Panc1 (cell line): ENCODE measurements at regions not wholly inside any gene's neighbourhood (a gene's known extent, or its start where the extent isn't known, plus 50 kb on each side); places are given as distances from the start of the nearest gene placed in this dataset.

ENCODE experiments used
- ATAC-seq: fragments of 200-7000 bp; cut with Tn5 transposase; 2 replicates; pipeline ENCODE4 v1.9.1; 2020; ENCODE audit warnings: mild to moderate bottlenecking, moderate library complexity
- BruUV-seq: library from RNA; stranded (reverse); fragments of 400-500 nt; replicated peaks from 2 replicates; lab custom pipeline; 2021; lab: Mats Ljungman, UMichigan
- CTCF ChIA-PET: fragments of 300-600 bp; sonication (Branson Sonifier 250); formaldehyde crosslinking; loops from one replicate; lab custom pipeline; 2022; ENCODE audit warnings: antibody characterized with exemption; lab: Charles Lee
- POLR2A ChIA-PET: fragments of 300-600 bp; sonication (Branson Sonifier 250); formaldehyde crosslinking; loops from one replicate; lab custom pipeline; 2022; ENCODE audit warnings: antibody characterized with exemption; lab: Charles Lee
- DNase-seq: peaks from one replicate; pipeline ENCODE4 v3.0.0-alpha.2; 2010; ENCODE audit warnings: low read depth, low spot score
- H3K27ac ChIP-seq: 2 replicates; pipeline ENCODE4 v1.5.1; 2011; ENCODE audit warnings: mild to moderate bottlenecking, low read length, inconsistent platforms
- H3K27me3 ChIP-seq: fragments of 200-500 bp; sonication (Bioruptor generic); 2 replicates; pipeline ENCODE4 v1.6.0; 2014; ENCODE audit warnings: low read length, inconsistent platforms; ENCODE audit not compliant: control insufficient read depth, insufficient read depth
- H3K36me3 ChIP-seq: fragments of 200-500 bp; sonication (Bioruptor generic); 2 replicates; pipeline ENCODE4 v1.5.1; 2014; ENCODE audit warnings: inconsistent platforms, mild to moderate bottlenecking, low read length, moderate library complexity; ENCODE audit not compliant: control insufficient read depth, insufficient read depth
- H3K4me1 ChIP-seq: 2 replicates; pipeline ENCODE4 v1.5.1; 2011; ENCODE audit warnings: inconsistent platforms, mild to moderate bottlenecking, low read length, moderate library complexity; ENCODE audit not compliant: control insufficient read depth, insufficient read depth
- H3K4me3 ChIP-seq, 2 experiments: 2 replicates each; pipeline ENCODE4 v1.5.1; 2011 to 2012; ENCODE audit warnings: low read depth in 2 of 2, low read length in 2 of 2, mild to moderate bottlenecking in 2 of 2, inconsistent platforms in 1 of 2, moderate library complexity in 1 of 2
- H3K9me3 ChIP-seq: fragments of 200-500 bp; sonication (Bioruptor generic); 2 replicates; pipeline ENCODE4 v1.5.1; 2014; ENCODE audit warnings: low read depth, mild to moderate bottlenecking, inconsistent platforms, low read length, moderate library complexity; ENCODE audit not compliant: control insufficient read depth, insufficient read depth
- POLR2AphosphoS5 ChIP-seq: IDR thresholded peaks from 2 replicates; pipeline ENCODE4 v1.6.1; 2012; ENCODE audit warnings: mild to moderate bottlenecking, low read depth, low read length, moderate library complexity
- SIN3A ChIP-seq: IDR thresholded peaks from 2 replicates; pipeline ENCODE4 v1.6.1; 2012; ENCODE audit warnings: low read depth, mild to moderate bottlenecking, low read length, moderate library complexity, borderline replicate concordance; ENCODE audit not compliant: insufficient read depth
- TCF7L2 ChIP-seq: IDR thresholded peaks from 2 replicates; pipeline ENCODE4 v1.6.1; 2011; ENCODE audit warnings: mild to moderate bottlenecking, low read depth, low read length, inconsistent platforms
- in situ Hi-C: cut with HindIII; loops from 2 replicates; pipeline ENCODE4 v1.10.0; 2016; ENCODE audit warnings: low sequenced_read_pairs, low pct_unique_long_range_greater_than_20kb
- intact Hi-C: fragments of 100-400 bp; cut with micrococcal nuclease; formaldehyde crosslinking; loops from one replicate; pipeline ENCODE4 v1.10.0; 2022; ENCODE audit not compliant: unreplicated experiment
- TF ChIP-seq, protein P1 (sequence below): fragments of 450-650 bp; IDR thresholded peaks from 2 replicates; pipeline ENCODE4 v1.5.1; 2017; ENCODE audit warnings: mild to moderate bottlenecking
- TF ChIP-seq, protein P2 (sequence below), 2 experiments: IDR thresholded peaks; 2 replicates each; pipeline ENCODE4 v1.6.1; 2011 to 2012; ENCODE audit warnings: low read depth in 2 of 2, control low read depth in 1 of 2, low read length in 1 of 2, mild to moderate bottlenecking in 1 of 2, moderate library complexity in 1 of 2; ENCODE audit not compliant: insufficient read depth in 1 of 2

GRCh38 chr4:38311495-38312126 is 351.4 kb downstream of the PTTG2 start:
- intact Hi-C loops = no loop called here
- DNase-seq (no peak), ATAC-seq (no peak)
- POLR2A ChIA-PET = no interaction called here
- Histone ChIP-seq H3K27me3 (no peaks in the 10 kb centered on the region), H3K36me3 (no peaks in the 10 kb centered on the region), H3K4me1 (no peaks in the 10 kb centered on the region), H3K27ac (no peak overlapping the region), H3K4me3 (no peak overlapping the region), H3K9me3 (no peaks in the 10 kb centered on the region)
- TF ChIP-seq SIN3A = no peak
- in situ Hi-C loops = no loop called here
- CTCF ChIA-PET = interaction anchor here (0.6 kb wide), 1 partner anchor 8 kb away, joined by 4 read pairs; no protein-coding TSS in a partner anchor
- BruUV-seq = no TSS peak

DNA sequence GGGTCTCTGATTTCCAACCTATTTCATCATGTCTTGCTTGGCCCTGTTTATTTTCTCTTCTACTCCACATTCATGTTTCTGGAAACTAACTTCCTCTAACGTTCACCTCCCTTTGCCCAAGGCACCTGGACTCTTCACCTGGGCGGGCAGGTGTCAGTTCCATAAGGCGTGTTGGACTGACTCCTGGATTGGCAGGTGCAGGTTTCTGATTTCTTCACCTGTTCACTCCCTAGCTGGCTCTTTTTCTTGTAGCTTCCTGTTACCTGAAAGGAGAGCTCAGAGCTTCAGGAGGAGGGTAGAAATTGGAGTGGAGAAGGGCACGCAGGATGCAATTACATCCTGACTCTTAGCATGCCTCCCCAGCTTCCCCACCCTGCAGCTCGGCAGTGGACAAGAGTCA is 350.8 kb upstream of the KLF3 start:
- no peak for ATAC-seq

More for the DNA sequence above, 350.8 kb upstream of the KLF3 start:
- Histone ChIP-seq H3K27ac (no peak overlapping the region), H3K4me1 (no peaks in the 10 kb centered on the region), H3K36me3 (no peaks in the 10 kb centered on the region), H3K4me3 (no peak overlapping the region), H3K9me3 (no peaks in the 10 kb centered on the region), H3K27me3 (no peaks in the 10 kb centered on the region)
- in situ Hi-C loops (no loop called here), intact Hi-C loops (no loop called here)
- ChIA-PET CTCF (no interaction called here), POLR2A (no interaction called here)
- no TSS peak for BruUV-seq
- TF ChIP-seq POLR2AphosphoS5 = no peak
- TF ChIP-seq, protein P1, sequence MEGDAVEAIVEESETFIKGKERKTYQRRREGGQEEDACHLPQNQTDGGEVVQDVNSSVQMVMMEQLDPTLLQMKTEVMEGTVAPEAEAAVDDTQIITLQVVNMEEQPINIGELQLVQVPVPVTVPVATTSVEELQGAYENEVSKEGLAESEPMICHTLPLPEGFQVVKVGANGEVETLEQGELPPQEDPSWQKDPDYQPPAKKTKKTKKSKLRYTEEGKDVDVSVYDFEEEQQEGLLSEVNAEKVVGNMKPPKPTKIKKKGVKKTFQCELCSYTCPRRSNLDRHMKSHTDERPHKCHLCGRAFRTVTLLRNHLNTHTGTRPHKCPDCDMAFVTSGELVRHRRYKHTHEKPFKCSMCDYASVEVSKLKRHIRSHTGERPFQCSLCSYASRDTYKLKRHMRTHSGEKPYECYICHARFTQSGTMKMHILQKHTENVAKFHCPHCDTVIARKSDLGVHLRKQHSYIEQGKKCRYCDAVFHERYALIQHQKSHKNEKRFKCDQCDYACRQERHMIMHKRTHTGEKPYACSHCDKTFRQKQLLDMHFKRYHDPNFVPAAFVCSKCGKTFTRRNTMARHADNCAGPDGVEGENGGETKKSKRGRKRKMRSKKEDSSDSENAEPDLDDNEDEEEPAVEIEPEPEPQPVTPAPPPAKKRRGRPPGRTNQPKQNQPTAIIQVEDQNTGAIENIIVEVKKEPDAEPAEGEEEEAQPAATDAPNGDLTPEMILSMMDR = no peak
- TF ChIP-seq, protein P2, sequence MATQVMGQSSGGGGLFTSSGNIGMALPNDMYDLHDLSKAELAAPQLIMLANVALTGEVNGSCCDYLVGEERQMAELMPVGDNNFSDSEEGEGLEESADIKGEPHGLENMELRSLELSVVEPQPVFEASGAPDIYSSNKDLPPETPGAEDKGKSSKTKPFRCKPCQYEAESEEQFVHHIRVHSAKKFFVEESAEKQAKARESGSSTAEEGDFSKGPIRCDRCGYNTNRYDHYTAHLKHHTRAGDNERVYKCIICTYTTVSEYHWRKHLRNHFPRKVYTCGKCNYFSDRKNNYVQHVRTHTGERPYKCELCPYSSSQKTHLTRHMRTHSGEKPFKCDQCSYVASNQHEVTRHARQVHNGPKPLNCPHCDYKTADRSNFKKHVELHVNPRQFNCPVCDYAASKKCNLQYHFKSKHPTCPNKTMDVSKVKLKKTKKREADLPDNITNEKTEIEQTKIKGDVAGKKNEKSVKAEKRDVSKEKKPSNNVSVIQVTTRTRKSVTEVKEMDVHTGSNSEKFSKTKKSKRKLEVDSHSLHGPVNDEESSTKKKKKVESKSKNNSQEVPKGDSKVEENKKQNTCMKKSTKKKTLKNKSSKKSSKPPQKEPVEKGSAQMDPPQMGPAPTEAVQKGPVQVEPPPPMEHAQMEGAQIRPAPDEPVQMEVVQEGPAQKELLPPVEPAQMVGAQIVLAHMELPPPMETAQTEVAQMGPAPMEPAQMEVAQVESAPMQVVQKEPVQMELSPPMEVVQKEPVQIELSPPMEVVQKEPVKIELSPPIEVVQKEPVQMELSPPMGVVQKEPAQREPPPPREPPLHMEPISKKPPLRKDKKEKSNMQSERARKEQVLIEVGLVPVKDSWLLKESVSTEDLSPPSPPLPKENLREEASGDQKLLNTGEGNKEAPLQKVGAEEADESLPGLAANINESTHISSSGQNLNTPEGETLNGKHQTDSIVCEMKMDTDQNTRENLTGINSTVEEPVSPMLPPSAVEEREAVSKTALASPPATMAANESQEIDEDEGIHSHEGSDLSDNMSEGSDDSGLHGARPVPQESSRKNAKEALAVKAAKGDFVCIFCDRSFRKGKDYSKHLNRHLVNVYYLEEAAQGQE (IDR thresholded peaks at IDR 0.05; ENCODE audit: insufficient read depth in 1 of 2, low read depth in 2 of 2, low read length in 1 of 2) = no peak
- no peak for TF ChIP-seq SIN3A
- no peak for TF ChIP-seq TCF7L2
- no peak for DNase-seq
